Nucleus accumbens (tissue), 56 donors: ENCODE measurements at regions not wholly inside any gene's neighbourhood (a gene's known extent, or its start where the extent isn't known, plus 50 kb on each side); places are given as distances from the start of the nearest gene placed in this dataset.

ENCODE experiments used
- DNase-seq, 56 donors: peaks; one replicate each; lab custom pipeline; 2025; lab: John Stamatoyannopoulos, UW

- DNase-seq: no peak
These were observed 77.6 kb downstream of the PCDH1 start for GRCh38 chr5:141800617-141801016.

- no peak for DNase-seq
These were observed 78.6 kb downstream of the PCDH1 start for GRCh38 chr5:141799507-141800167.

GRCh38 chr5:141797425-141797824 is 80.8 kb downstream of the PCDH1 start:
- no peak for DNase-seq

- DNase-seq: no peak
These were observed 82.8 kb downstream of the PCDH1 start for GRCh38 chr5:141795421-141795820.

- peak in 1 of 56 donors; percentile 24 for DNase-seq
These were observed 84.3 kb downstream of the PCDH1 start for GRCh38 chr5:141793881-141794280.

- no peak for DNase-seq
These were observed 84.8 kb downstream of the PCDH1 start for GRCh38 chr5:141793403-141793802.

- no peak for DNase-seq
These were observed 87.6 kb downstream of the PCDH1 start for GRCh38 chr5:141790630-141791029.

- no peak for DNase-seq
These were observed 88.9 kb downstream of the PCDH1 start for GRCh38 chr5:141789330-141789729.

GRCh38 chr5:141788296-141788970 is 89.8 kb downstream of the PCDH1 start:
- DNase-seq: peak in 1 of 56 donors; percentile 20

GRCh38 chr5:141787376-141787775 is 90.8 kb downstream of the PCDH1 start:
- no peak for DNase-seq

- DNase-seq: no peak
These were observed 91.5 kb downstream of the PCDH1 start for GRCh38 chr5:141786700-141787099.

- DNase-seq: no peak
These were observed 92.5 kb downstream of the PCDH1 start for GRCh38 chr5:141785711-141786110.

GRCh38 chr5:141785135-141785534 is 93.1 kb downstream of the PCDH1 start:
- no peak for DNase-seq

GRCh38 chr5:141784529-141784928 is 93.7 kb downstream of the PCDH1 start:
- no peak for DNase-seq

GRCh38 chr5:141783947-141784296 is 94.3 kb downstream of the PCDH1 start:
- DNase-seq: peak in 6 of 56 donors; percentile 53 to 77 (median 64)

GRCh38 chr5:141783005-141783946 is 94.9 kb downstream of the PCDH1 start:
- DNase-seq: peak in 37 of 56 donors; percentile 17 to 80 (median 54)

- no peak for DNase-seq
These were observed 96.3 kb downstream of the PCDH1 start for GRCh38 chr5:141781910-141782309.

- DNase-seq: peak in 8 of 56 donors; percentile 11 to 56 (median 24)
These were observed 97.0 kb downstream of the PCDH1 start for GRCh38 chr5:141780952-141781781.

- peak in 2 of 56 donors; percentile 11 to 17 for DNase-seq
These were observed 97.8 kb downstream of the PCDH1 start for GRCh38 chr5:141780240-141780951.
